ENCODE measurements at regions not wholly inside any gene's neighbourhood (a gene's known extent, or its start where the extent isn't known, plus 50 kb on each side); places are given as distances from the start of the nearest gene placed in this dataset.
A peak's percentile ranks its signal among the peaks of the same experiment; 100 is the strongest.

- no peak overlapping the region for H3K4me3 ChIP-seq
- no peak for DNase-seq
- no peaks in the 10 kb centered on the region for H3K9me3 ChIP-seq (replicated peaks in 1 of 3)
- no peaks in the 10 kb centered on the region for H3K36me3 ChIP-seq (replicated peaks in 1 of 2)
- H3K4me1 ChIP-seq (replicated peaks in 1 of 2): no peaks in the 10 kb centered on the region
- WGBS, 4 donors: 85 to 93% (median 89%) methylated on average over 2 of the region's 2 CpGs
- H3K27me3 ChIP-seq: no peaks in the 10 kb centered on the region
- no peak for TF ChIP-seq POLR2A (IDR thresholded peaks at IDR 0.05)
- TF ChIP-seq, protein P1, sequence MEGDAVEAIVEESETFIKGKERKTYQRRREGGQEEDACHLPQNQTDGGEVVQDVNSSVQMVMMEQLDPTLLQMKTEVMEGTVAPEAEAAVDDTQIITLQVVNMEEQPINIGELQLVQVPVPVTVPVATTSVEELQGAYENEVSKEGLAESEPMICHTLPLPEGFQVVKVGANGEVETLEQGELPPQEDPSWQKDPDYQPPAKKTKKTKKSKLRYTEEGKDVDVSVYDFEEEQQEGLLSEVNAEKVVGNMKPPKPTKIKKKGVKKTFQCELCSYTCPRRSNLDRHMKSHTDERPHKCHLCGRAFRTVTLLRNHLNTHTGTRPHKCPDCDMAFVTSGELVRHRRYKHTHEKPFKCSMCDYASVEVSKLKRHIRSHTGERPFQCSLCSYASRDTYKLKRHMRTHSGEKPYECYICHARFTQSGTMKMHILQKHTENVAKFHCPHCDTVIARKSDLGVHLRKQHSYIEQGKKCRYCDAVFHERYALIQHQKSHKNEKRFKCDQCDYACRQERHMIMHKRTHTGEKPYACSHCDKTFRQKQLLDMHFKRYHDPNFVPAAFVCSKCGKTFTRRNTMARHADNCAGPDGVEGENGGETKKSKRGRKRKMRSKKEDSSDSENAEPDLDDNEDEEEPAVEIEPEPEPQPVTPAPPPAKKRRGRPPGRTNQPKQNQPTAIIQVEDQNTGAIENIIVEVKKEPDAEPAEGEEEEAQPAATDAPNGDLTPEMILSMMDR (IDR thresholded peaks at IDR 0.05): no peak
- intact Hi-C loops (cut with DNase I): no loop called here
- H3K27ac ChIP-seq: no peak overlapping the region
These were observed 557.3 kb downstream of the FAM181B start for GRCh38 chr11:82176365-82176764.

DNA sequence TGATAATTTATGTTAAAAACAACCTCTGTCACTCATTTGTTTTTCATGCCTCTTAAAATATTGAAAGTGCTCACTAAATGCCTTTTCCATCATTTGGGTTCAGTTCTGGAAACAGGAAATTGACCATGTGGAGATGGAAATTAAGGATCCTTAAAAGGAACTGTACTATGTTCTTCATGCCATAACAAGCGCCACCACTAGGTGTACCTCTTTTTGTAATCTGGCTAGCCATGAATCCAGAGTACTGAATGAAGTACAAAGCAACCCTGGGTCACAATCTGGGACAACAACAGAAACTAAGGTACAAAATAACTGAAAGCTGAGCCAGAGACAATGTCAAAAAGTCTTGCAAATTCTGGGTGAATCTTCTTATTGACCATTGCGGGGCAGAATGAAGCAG, 559.1 kb downstream of the FAM181B start:
- DNase-seq: peak in 1 of 7 donors; percentile 2
- intact Hi-C loops (cut with DNase I): no loop called here
- TF ChIP-seq, protein P1 (IDR thresholded peaks at IDR 0.05): peak; percentile 4 to 31 (median 14)
- no peak for TF ChIP-seq POLR2A (IDR thresholded peaks at IDR 0.05)
- WGBS, 4 donors: 82 to 89% (median 86%) methylated on average over 2 of the region's 2 CpGs
- Histone ChIP-seq H3K9me3 (replicated peaks in 1 of 3) (no peaks in the 10 kb centered on the region), H3K36me3 (replicated peaks in 1 of 2) (no peaks in the 10 kb centered on the region), H3K4me1 (replicated peaks in 1 of 2) (no peaks in the 10 kb centered on the region), H3K27ac (no peak overlapping the region), H3K27me3 (no peaks in the 10 kb centered on the region), H3K4me3 (no peak overlapping the region)

- Histone ChIP-seq H3K4me3 (no peak overlapping the region), H3K27ac (no peak overlapping the region), H3K36me3 (replicated peaks in 1 of 2) (no peaks in the 10 kb centered on the region), H3K9me3 (replicated peaks in 1 of 3) (peaks cover 0 to 4% (median 0%) of the 10 kb centered on the region in 3 donors), H3K4me1 (replicated peaks in 1 of 2) (no peaks in the 10 kb centered on the region), H3K27me3 (no peaks in the 10 kb centered on the region)
- intact Hi-C loops (cut with DNase I): no loop called here
- WGBS, 4 donors: 50 to 66% (median 58%) methylated on average over 2 of the region's 2 CpGs
- TF ChIP-seq, protein P1 (IDR thresholded peaks at IDR 0.05): no peak
- no peak for TF ChIP-seq POLR2A (IDR thresholded peaks at IDR 0.05)
- no peak for DNase-seq
These were observed 586.9 kb downstream of the FAM181B start for GRCh38 chr11:82146789-82147188.

GRCh38 chr11:82118946-82119345, 614.7 kb downstream of the FAM181B start:
- H3K9me3 ChIP-seq (replicated peaks in 1 of 3): no peaks in the 10 kb centered on the region
- 67 to 72% (median 68%) methylated on average over 5 of the region's 5 CpGs for WGBS, 4 donors
- H3K4me3 ChIP-seq: no peak overlapping the region
- H3K27me3 ChIP-seq: no peaks in the 10 kb centered on the region
- intact Hi-C loops (cut with DNase I): no loop called here
- no peaks in the 10 kb centered on the region for H3K36me3 ChIP-seq (replicated peaks in 1 of 2)
- TF ChIP-seq POLR2A (IDR thresholded peaks at IDR 0.05): no peak
- TF ChIP-seq, protein P1 (IDR thresholded peaks at IDR 0.05): no peak
- H3K4me1 ChIP-seq (replicated peaks in 1 of 2): no peaks in the 10 kb centered on the region
- H3K27ac ChIP-seq: no peak overlapping the region
- peak in 1 of 7 donors; percentile 9 for DNase-seq

All from adrenal gland (tissue), 9 donors.